Activated effector memory CD4-positive, alpha-beta T cell treated with anti-CD3 and anti-CD28 coated beads, Interleukin-2, amount 50 U/mL, for 16 hours (primary cell): ENCODE measurements at regions not wholly inside any gene's neighbourhood (a gene's known extent, or its start where the extent isn't known, plus 50 kb on each side); places are given as distances from the start of the nearest gene placed in this dataset.
"Not testable (repeated sequence)": the region's sequence is repeated elsewhere in the genome, so short reads cannot be mapped to it uniquely, and the experiment has no call there.

ENCODE experiments used
- DNase-seq: peaks from one replicate; pipeline ENCODE4 v3.0.0-alpha.2; 2020

DNA sequence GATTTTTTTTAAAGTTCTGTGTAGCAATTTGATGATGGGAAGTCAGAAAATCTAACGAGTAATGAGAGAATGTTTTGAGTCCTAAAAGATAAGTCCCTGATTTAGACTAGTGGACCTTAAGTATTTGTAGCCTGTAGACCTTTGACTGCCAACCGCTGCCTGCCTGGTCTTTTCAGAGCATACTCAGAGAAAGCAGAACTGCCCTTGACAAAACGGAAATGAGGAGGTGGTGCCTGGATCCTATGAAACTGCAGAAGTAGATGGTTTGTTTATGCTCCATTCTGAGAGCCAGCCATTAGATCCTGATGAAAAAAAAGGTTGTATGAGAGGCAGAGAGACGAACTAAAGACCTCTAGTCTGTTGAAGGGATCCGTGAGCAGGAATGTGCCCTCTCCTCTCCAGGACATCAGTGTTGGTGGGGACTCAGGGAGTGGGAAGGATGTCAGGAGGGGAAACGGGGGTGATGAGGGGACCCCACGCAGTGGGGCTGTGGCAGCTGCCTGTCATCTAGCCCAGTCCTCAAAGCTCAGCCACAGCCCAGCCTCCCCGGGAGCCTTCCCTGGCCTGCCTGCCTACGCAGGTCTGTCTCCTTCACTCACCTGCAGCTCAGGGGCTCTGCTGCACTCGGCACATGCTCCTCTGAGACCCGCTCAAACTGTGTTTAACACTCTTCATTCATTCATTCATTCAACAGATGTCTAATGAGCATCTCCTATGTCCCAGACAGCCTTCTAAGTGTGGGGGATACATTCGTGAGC is 447.5 kb downstream of the AACS start:
- DNase-seq = no peak

GRCh38 chr12:125515887-125516286 is 450.7 kb downstream of the AACS start:
- no peak for DNase-seq

- DNase-seq = no peak
Observed at GRCh38 chr12:125518074-125518473, 452.8 kb downstream of the AACS start.

GRCh38 chr12:125519026-125519651 is 453.9 kb downstream of the AACS start:
- no peak for DNase-seq

DNA sequence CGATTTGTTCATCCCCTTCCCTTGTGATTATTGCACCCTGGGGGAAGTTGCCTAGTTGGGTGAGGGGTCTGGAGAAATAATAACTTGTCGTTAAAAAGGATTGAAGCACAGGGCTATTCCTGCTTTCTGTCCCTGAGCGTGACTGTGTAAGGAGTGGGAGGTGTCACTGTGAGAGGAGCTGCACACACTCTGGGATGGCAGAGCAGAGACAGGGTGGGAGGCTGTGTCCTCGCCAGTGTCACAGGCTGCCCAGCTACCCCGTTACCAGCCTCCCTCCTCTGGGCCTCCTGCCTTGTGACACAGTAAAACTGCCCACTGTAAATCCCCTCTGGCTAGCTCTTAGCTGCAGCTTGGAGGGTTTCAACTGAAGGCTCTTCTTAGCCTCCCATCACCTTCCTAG is 460.6 kb downstream of the AACS start:
- no peak for DNase-seq

DNA sequence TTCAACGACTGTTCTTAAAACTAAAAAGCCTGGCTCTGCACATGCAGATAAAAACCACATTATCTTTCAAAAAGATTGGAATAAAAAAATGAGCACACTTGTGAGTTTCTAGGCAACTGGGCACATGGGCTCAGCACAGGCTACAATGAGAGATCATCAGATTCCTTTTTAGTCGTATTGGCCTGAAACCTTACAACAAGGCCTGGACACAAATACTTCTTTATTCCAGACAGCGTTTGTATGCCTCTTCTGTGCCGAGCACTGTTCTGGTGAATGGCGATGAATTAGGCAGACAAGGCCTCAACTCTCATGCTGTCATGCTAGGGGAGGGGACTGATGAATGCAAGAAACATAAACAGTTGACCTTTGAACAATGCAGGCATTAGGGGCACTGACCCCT is 463.0 kb downstream of the AACS start:
- DNase-seq = no peak

DNA sequence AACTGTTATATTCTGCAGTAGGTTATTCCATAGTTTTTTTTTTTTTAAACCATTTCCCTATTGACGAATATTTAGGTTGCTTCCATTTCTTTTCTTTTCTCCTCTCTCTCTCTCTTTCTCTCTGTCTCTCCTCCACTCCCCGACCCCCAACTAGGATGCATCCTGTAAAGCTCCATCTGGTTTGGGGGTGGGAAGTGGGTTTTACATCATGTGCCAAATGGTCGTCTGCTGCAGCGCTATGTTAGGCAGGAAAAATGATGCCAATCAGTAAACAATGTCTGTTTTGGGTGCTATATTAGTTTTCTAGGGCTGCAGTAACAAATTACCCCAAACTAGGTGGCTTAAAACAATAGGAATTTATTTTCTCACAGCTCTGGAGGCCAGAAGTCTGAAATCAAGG is 465.0 kb downstream of the AACS start:
- no peak for DNase-seq

- DNase-seq = no peak
Observed at GRCh38 chr12:125530876-125531275, 465.6 kb downstream of the AACS start.

GRCh38 chr12:125531574-125531973 is 466.3 kb downstream of the AACS start:
- no peak for DNase-seq

GRCh38 chr12:125533434-125534029 is 468.3 kb downstream of the AACS start:
- no peak for DNase-seq

DNA sequence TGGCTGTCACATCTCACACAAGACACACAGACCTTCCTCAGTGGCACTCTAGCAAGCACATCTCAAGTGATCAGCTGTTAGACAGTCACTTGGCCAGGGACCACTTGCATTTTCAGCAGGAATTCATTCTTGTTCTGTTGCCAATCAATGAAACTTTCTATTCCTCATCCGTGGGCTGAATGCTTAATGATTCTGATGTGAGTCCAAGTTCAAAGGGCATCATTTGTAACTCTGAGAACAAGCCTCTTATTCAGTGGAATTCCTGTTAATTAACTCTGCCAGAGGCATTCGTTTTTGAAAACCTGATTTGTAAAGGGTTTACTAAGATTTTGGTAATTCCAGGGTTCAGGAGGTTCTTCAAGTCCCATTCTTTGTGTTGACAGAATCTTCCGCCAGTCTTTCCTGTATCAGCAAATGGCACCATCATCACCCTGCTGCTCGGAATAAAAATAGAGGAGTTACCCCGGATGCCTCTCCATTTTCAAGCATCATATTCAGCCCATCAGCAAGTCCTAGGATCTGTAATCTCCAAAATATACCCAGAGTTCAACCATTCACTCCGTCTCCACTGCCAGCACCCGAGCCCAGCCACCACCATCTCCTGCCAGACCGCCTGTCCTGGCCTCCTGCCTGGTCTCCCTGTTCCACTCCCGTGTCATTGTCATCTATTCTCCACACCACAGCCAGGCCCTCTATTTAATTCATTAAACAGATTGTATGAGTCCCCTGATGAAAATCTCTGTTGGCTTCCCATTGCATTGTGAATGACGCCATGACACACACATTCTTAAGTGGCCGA is 473.4 kb downstream of the AACS start:
- DNase-seq = no peak

DNA sequence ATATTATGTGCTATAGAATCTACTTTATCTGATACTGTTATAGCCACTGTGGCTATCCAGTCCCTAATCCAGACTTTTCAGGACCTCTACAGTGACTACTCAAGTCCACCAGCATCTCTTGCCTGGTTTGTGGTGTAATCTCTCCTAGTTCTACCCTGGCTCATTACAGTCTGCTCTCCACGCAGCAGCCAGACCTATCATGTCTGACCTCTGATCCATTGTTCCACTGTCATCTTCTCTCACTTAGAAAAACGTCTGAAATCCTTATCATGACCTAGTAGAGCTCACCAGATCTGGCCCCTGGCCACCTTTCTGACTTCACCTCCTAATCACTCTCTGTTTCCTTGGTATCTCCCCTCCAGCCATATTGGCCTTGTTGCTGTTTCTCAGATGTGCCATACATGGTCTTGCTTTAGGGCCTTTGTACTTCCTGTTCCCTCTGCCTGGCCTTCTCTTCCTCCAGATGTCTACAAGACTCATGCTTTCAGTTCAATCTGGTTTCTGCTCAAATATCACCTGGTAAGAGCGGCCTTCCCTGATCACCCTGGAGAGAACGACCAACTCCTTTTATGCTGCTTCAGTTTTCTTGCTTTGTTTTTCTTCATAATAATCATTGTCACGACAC is 475.5 kb downstream of the AACS start:
- DNase-seq = no peak

- no peak for DNase-seq
Observed at GRCh38 chr12:125544960-125545359, 479.7 kb downstream of the AACS start.

DNA sequence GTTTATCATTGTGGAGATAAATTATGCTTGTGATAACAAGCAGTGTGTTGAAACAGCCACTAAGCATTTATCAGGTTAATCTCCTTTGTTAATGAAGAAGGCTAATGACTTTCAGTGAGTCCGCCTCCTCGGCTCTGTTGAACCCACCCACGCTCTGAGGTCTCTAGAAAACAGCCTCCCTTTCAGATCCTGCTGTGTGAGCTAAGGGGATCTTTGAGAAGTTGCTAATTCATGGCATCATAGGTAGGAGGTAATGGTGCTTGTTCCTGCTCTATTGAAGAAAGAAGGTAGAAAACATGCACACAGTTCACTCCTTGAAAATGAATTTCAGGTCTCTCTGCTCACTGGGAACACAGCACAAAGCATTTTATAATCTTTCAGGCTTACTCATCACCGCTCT is 483.9 kb downstream of the AACS start:
- DNase-seq = no peak

DNA sequence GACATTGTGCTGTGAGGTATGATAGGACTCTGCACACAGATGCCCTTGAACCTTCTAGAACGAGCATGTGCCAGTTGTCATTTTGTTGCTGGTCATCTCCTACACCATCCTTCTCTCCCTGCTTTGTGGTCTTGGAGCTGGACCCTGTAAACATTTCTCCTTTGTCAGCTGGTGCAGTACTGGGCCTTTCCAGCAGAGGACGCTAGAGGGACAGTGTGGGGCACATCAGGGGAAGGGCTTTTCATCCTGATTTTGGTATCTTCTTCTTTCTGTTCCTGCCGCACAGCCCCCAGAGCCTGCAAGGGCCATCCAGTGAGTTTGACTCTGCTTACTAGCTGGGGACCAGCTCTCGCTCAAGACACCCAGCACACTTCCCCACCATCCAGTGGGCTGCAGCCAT is 484.6 kb downstream of the AACS start:
- DNase-seq = no peak

- no peak for DNase-seq
Observed at GRCh38 chr12:125552295-125552694, 487.1 kb downstream of the AACS start.

GRCh38 chr12:125561008-125561407 is 495.8 kb downstream of the AACS start:
- DNase-seq = not testable (repeated sequence)

DNA sequence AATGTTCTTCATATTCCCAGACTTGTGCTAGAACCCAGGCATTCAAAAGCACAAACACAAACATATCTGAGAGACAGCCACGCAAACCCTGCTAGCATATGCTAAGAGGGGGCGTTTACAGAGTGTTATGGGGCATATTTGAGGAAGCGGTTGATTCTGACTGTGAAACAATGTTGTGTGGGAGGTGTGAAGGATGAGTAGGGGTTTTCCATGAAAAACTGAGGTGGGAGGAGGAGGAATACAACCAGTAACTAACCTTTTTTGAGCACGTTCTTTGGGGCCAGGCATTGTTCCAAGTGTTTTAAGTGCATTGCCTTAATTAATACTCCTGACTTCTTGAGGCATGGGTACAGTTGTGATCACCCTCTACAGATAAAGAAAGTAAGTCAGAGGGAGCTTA is 499.5 kb downstream of the AACS start:
- no peak for DNase-seq

DNA sequence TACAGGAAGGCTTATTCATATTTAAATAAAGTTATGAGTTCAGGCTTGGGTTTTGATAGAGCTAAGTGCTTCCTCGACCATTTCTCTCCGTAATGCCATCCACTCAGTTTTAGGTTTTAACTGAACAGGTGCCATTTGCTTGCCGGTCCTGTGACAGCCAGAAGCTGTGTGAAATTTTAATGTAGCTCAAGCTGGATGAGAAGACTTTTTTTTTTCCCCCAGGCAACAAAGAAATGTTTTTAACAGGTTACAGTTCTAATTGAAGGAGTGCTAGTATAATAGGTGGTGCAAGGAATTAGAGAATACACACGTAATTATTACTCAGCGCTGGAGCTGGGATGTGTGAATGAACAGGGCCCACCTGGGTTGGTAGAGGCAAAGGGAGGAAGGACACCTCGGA is 502.3 kb downstream of the AACS start:
- no peak for DNase-seq

GRCh38 chr12:125568306-125568705 is 503.1 kb downstream of the AACS start:
- no peak for DNase-seq

DNA sequence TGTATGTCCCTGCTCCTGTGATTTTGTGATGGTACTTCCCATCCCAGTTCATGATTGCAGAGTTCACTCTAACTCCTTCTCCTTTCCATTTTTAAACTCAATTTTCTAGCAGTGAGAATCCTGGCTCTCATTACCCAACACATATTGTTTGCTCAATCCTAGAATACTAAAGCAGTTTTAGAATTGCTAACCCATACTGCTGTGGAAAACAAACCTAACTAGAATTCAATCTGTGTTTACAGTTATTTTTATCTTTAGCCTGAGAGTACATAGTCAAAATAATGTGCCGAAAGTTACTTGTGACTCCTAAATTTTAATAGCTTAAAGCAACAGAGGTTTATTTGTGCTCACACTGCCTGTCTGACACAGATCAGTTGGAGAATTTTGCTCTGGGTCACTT is 508.0 kb downstream of the AACS start:
- DNase-seq = no peak

- no peak for DNase-seq
Observed at GRCh38 chr12:125577334-125577733, 512.1 kb downstream of the AACS start.

DNA sequence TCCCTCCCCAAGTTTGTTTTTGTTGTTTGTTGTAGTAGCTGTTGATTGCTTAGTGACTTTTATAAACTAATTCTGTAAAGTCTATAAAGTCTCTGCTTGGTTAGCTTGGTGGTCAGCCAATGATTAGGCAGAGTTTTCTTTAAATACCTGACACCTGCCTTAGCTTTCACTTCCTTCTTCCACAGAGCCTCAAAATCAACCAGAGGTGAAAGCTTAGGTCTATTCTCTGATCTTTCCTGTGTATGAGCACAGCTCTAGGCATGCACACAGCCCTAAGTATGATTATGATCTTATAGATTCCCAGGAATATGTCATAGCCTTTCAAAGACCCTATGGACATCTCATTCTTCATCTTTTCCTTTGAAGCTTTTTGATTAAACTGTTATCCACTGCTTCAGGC is 514.7 kb downstream of the AACS start:
- no peak for DNase-seq
